Adrenal gland (tissue), 5 donors: ENCODE measurements at regions not wholly inside any gene's neighbourhood (a gene's known extent, or its start where the extent isn't known, plus 50 kb on each side); places are given as distances from the start of the nearest gene placed in this dataset.

Source experiments
- POLR2A ChIP-seq, 2 donors: fragments of 450-650 bp; IDR thresholded peaks; one replicate each; pipeline ENCODE4 v1.6.1; 2017; ENCODE audit warnings: antibody characterized with exemption in 2 of 2, mild to moderate bottlenecking in 2 of 2, moderate library complexity in 1 of 2
- TF ChIP-seq, protein P1 (sequence below), 6 experiments: fragments of 450-650 bp in 4 of 6; fragments of 200-600 bp in 2 of 6; sonication (generic) in 1 of 6; IDR thresholded peaks; 1 replicate in 5 of 6; 2 replicates in 1 of 6; pipeline versions ENCODE4 v1.5.1 to v1.8.0; 2016 to 2021; ENCODE audit warnings: antibody characterized with exemption in 6 of 6, mild to moderate bottlenecking in 2 of 6, moderate library complexity in 1 of 6
- donor health status: DM: no; HTN: no; CAD: no.

DNA sequence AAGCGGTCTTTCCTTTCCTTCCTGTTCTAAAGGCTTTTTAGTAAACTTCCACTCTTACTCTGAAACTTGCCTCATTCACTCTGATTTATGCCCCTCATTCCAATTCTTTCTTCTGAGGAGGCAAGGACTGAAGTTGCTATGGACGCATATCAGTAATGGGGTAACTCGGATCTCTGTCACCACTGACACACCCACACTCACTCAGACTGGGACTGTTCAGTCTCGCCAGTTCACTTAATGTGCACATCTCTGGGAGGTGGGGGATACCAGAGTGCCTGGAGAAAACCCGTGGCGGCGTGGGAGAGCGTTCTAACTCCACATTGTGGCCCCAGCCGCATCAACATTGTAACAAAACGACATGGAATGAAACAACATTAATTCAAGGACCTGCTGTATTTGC lies 1139.3 kb upstream of the CELF2 start:
- TF ChIP-seq POLR2A (IDR thresholded peaks at IDR 0.05), result no peak
- TF ChIP-seq, protein P1, sequence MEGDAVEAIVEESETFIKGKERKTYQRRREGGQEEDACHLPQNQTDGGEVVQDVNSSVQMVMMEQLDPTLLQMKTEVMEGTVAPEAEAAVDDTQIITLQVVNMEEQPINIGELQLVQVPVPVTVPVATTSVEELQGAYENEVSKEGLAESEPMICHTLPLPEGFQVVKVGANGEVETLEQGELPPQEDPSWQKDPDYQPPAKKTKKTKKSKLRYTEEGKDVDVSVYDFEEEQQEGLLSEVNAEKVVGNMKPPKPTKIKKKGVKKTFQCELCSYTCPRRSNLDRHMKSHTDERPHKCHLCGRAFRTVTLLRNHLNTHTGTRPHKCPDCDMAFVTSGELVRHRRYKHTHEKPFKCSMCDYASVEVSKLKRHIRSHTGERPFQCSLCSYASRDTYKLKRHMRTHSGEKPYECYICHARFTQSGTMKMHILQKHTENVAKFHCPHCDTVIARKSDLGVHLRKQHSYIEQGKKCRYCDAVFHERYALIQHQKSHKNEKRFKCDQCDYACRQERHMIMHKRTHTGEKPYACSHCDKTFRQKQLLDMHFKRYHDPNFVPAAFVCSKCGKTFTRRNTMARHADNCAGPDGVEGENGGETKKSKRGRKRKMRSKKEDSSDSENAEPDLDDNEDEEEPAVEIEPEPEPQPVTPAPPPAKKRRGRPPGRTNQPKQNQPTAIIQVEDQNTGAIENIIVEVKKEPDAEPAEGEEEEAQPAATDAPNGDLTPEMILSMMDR (IDR thresholded peaks at IDR 0.05), result no peak
